HT-29 (cell line): ENCODE measurements at regions not wholly inside any gene's neighbourhood (a gene's known extent, or its start where the extent isn't known, plus 50 kb on each side); places are given as distances from the start of the nearest gene placed in this dataset.
A peak's percentile ranks its signal among the peaks of the same experiment; 100 is the strongest.

ENCODE experiments used
- DNase-seq: peaks from one replicate; pipeline ENCODE4 v3.0.0-alpha.2; 2015; ENCODE audit warnings: low spot score

DNA sequence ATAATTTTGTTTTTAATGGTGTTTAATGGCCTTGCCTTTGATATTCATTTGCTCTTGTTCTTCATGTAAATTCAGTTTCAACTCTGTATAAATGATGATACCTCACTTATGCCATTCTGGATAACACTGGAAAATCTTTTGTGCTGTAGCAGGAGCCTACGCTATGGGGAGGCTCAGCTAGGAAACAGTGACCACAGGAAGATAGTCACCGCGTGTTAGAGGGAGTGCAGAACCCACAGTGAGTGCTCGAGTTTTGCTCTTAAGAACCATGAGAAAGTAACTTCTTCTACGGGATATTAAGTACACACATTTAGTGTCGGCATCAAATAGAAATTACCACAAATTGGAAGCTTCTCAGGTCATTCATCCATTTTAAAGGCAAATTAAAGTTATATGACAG, 143.9 kb downstream of the IRX2 start:
- DNase-seq, result no peak

- DNase-seq, result no peak
Measured at GRCh38 chr5:2603272-2603575, 148.3 kb downstream of the IRX2 start.

- no peak for DNase-seq
Measured at GRCh38 chr5:2602451-2603271, 148.8 kb downstream of the IRX2 start.

GRCh38 chr5:2598503-2598902, 153.0 kb downstream of the IRX2 start:
- no peak for DNase-seq

DNA sequence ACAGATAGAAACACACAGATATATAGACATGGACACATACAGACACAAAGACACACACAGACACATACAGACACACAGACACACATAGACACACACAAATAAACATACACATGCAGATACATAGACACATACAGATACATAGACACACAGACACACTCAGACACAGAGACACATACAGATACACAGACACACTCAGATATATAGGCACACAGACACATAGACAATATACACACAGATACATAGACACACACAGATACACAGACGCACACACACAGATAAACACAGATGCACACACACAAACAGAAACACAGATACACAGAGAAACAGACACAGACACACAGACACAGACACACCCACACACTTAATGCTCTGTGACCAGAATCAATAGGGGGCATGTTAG, 156.8 kb downstream of the IRX2 start:
- DNase-seq, result no peak

GRCh38 chr5:2592766-2593165, 158.7 kb downstream of the IRX2 start:
- DNase-seq, result no peak

GRCh38 chr5:2591777-2592453, 159.6 kb downstream of the IRX2 start:
- DNase-seq, result no peak

GRCh38 chr5:2588850-2589501, 162.5 kb downstream of the IRX2 start:
- DNase-seq, result no peak

- no peak for DNase-seq
Measured at GRCh38 chr5:2587189-2588031, 164.1 kb downstream of the IRX2 start.

GRCh38 chr5:2586016-2586715, 165.3 kb downstream of the IRX2 start:
- no peak for DNase-seq

DNA sequence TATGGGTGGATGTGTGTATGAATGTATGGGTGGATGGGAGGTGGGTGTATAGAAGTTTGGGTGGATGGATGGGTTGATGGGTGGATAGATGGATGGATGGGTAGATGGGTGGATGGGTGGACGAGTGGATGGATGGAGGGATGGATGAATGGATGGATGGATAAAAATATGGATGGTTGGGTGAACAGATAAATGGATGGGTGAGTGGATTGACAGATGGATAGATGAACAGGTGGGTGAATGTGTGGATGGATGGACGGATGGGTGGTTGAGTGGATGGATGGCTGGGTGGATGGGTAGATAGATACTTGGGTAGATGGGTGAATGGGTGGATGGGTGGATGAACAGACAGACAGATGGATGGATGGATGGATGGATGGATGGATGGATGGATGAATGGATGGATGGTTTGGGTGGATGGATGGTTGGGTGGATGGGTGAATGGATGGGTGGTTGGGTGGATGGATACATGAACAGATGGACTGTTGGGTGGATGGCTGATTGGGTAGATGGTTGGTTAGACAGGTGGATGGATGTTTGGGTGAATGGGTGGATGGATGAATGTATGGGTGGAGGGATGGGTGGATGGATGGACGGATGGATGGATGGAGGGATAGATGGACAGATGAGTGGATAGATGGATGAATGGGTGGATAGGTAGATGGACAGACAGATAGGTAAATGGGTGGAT, 166.8 kb downstream of the IRX2 start:
- DNase-seq, result no peak

- DNase-seq, result no peak
Measured at GRCh38 chr5:2582507-2582906, 169.0 kb downstream of the IRX2 start.

DNA sequence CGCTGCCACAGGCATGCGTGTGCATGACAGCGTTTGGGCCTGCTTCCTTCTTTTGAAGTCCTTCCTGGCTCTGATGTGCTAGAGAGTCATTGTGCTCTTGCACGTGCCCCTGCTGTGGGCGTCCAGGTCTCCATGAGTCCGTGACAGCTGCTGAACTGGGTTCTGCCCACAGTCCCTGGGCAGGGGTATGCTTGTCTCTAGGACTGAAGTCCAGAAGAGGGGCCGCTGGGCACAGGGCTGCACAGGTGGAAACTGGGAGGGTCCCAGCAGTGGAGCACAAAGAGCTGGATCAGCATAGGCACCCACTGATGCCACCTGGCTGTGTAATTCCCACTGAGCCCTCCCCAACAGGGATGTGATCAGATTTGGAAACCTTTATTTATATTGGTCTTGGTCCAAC, 169.4 kb downstream of the IRX2 start:
- no peak for DNase-seq

DNA sequence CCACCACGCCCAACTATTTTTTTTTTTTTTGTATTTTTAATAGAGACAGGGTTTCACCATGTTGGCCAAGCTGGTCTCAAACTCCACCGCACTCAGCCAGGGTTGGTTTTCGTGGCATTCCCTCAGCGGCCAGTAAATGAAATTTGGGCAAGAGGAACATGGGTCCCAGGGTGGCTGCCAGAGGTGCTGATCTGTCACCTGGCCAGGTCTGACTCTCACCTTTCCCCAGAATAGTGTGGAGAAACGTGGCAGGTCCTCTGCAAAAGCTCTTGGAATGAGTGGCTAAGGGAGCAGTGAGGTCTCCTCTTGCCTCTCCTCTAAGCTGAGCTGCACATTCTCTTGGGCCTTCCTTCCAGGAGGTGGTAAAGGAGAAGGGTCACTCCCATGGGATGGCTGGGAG, 170.1 kb downstream of the IRX2 start:
- no peak for DNase-seq

DNA sequence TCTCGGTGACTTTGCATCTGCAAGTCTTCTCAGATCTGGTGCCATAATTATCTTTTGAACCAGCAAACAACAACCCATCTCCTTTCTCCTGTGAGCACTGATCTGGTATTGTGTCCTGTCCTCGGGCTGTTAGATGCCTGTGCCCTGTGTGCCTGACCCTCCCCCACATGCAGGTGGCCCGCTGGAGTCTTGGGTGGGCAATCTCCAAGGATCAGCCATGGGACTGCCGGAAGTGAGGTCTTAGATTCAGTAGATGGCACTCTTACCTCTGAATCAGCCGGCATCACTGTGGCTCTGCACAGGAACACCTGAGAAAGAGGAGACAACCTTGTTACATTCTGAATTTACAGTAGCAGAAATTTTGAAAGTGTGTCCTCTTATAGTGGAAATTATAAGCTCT, 172.4 kb downstream of the IRX2 start:
- peak; percentile 12 for DNase-seq

DNA sequence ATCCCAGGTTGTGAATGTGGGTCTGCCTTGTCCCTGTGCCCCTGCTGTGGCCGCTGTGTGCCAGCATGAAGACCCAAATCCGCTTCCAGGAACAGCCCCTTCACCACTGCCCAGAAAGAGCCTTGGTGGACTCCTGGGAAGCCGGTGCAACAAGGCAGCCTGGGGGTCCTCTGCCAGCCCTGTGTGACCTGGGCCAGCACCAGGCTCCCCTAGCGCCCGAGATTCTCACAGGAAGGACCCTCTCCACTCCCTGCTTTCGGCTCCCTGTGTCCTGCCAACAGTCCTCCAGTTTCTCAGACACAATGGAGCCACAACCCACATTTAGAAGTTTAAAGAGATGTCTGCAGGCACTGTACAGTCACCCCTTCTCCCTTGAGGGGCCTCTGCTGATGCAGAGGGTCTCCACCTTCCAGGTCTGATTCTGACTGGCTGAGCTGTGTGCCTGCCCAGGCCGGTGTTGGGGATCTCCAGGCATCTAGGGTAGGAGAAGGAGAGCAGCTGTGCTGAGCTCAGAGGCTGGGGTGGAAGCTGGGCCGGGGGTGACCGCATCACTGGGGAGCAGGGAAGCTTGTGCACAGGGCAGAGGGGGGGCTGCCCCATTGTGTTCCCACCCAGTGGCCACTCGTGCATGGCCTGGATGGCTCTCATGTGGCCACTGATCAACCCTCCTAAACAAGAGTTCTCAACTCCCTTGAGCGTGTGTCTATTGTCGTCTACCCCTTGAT, 174.0 kb downstream of the IRX2 start:
- DNase-seq, result no peak

GRCh38 chr5:2576823-2577222, 174.7 kb downstream of the IRX2 start:
- DNase-seq, result no peak

DNA sequence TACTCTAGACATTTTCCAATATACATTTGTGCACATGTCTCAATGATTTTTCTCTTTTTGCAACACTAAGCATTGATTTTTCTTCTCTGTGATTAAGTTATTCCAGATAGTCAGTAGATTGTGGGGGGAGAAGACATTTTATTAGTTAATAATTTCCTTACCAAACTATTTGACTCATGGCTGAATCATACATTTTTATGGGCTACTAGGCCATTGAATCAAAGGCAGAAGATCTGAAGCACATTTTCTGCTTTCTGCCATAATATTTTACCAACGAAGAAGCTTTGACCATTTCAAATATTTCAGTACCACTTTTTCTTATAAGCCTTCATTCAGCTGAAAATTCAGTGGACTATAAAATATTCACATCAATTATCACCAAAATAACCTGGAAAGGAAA, 175.6 kb downstream of the IRX2 start:
- peak; percentile 60 for DNase-seq

DNA sequence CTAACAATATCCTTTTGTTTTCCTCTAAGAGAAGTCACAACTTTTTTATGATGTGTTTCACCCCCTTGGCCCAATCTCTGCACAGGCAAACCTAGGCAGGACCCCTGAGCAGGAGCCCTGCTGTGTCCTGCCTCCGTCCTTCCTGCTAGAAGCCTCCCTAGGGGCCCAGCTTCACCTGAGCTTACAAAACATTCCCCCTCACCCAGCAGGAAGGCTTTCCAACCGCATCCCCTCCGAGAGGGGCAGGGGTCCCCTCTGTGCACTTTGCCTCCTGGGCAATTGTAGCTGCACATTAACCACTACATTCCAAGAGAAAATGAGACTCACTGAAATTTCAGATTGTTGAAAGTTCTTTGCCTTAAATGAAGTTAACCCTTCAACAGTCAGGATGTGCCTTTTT, 176.2 kb downstream of the IRX2 start:
- DNase-seq, result no peak

DNA sequence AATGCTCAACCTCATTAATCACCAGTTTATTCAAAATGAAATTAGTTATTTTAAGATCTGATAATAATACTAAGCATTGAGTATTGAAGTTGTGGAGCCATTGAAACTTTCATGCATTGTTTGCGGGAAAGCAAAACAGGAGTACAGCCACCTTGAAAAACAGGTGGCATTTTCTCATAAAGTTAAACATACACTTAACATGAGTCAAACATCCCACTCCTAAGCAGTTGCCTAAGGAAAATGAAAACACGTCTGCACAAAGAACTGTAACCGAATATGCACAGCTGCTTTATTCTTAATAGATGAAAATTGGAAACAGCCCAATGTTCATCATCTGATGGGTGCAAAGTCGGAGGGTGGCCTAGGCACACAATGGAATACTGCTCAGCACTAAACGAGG, 177.3 kb downstream of the IRX2 start:
- DNase-seq, result no peak
